CD4-positive, alpha-beta T cell (primary cell): ENCODE measurements at regions not wholly inside any gene's neighbourhood (a gene's known extent, or its start where the extent isn't known, plus 50 kb on each side); places are given as distances from the start of the nearest gene placed in this dataset.

Source experiments
- ATAC-seq: fragments of 200-7000 bp; cut with Tn5 transposase; one replicate; pipeline ENCODE4 v1.10.0; 2022; ENCODE audit warnings: mild to moderate bottlenecking; ENCODE audit not compliant: poor library complexity
- CTCF ChIA-PET: fragments of 350-600 bp; sonication (Branson Sonifier 250); formaldehyde crosslinking; loops from one replicate; lab custom pipeline; 2021; ENCODE audit warnings: antibody characterized with exemption, inconsistent platforms; lab: Charles Lee
- POLR2A ChIA-PET: fragments of 350-600 bp; sonication (Branson Sonifier 250); formaldehyde crosslinking; loops from one replicate; lab custom pipeline; 2021; ENCODE audit warnings: antibody characterized with exemption, inconsistent platforms; lab: Charles Lee
- DNase-seq, 14 experiments: peaks; one replicate each; pipeline ENCODE4 v3.0.0-alpha.2; 2013 to 2020; ENCODE audit warnings: mixed read lengths in 2 of 14
- H3K27ac ChIP-seq, 2 donors: one replicate each; pipeline versions ENCODE4 v1.5.1 to v1.7.0; 2013; ENCODE audit warnings: low read length in 2 of 2, low read depth in 1 of 2, mild to moderate bottlenecking in 1 of 2
- H3K27me3 ChIP-seq, 2 experiments: 1 replicate in 1 of 2; 2 replicates in 1 of 2; pipeline versions ENCODE4 v1.6.1 to v1.7.0; 2013; ENCODE audit warnings: low read length in 2 of 2, control low read depth in 1 of 2, mild to moderate bottlenecking in 1 of 2, moderate library complexity in 1 of 2; ENCODE audit not compliant: insufficient read depth in 2 of 2, control insufficient read depth in 1 of 2
- H3K36me3 ChIP-seq: one replicate; pipeline ENCODE4 v1.6.1; 2013; ENCODE audit warnings: low read length, control low read depth; ENCODE audit not compliant: insufficient read depth
- H3K4me1 ChIP-seq: one replicate; pipeline ENCODE4 v1.6.1; 2013; ENCODE audit warnings: low read length, control low read depth; ENCODE audit not compliant: insufficient read depth
- H3K4me3 ChIP-seq: one replicate; pipeline ENCODE4 v1.5.1; 2013; ENCODE audit warnings: mild to moderate bottlenecking, low read length, moderate library complexity
- H3K9me3 ChIP-seq, 2 experiments: 1 replicate in 1 of 2; 2 replicates in 1 of 2; pipeline versions ENCODE4 v1.6.1 to v1.7.0; 2013; ENCODE audit warnings: low read length in 2 of 2, mild to moderate bottlenecking in 2 of 2, control low read depth in 1 of 2, moderate library complexity in 1 of 2; ENCODE audit not compliant: control insufficient read depth in 1 of 2, insufficient read depth in 1 of 2
- H3K27ac Mint-ChIP-seq: one replicate; pipeline ENCODE4 v1.8.0; 2020; ENCODE audit warnings: mixed read lengths
- H3K27me3 Mint-ChIP-seq: one replicate; pipeline ENCODE4 v1.8.0; 2021; ENCODE audit warnings: mixed read lengths
- H3K36me3 Mint-ChIP-seq: one replicate; pipeline ENCODE4 v1.8.0; 2021; ENCODE audit warnings: low read depth, mixed read lengths
- H3K4me1 Mint-ChIP-seq: one replicate; pipeline ENCODE4 v1.8.0; 2021; ENCODE audit warnings: low read depth, mixed read lengths
- H3K4me3 Mint-ChIP-seq: one replicate; pipeline ENCODE4 v1.8.0; 2020; ENCODE audit warnings: mild to moderate bottlenecking, mixed read lengths
- H3K9me3 Mint-ChIP-seq: one replicate; pipeline ENCODE4 v1.8.0; 2020; ENCODE audit warnings: mixed read lengths
- CTCF ChIP-seq: fragments of 200-600 bp; IDR thresholded peaks from one replicate; pipeline ENCODE4 v1.8.0; 2022; ENCODE audit warnings: antibody characterized with exemption, mild to moderate bottlenecking
- intact Hi-C, 2 experiments: fragments of 100-400 bp; cut with DNase I in 1 of 2; cut with micrococcal nuclease in 1 of 2; formaldehyde crosslinking; loops; one replicate each; pipeline versions ENCODE4 v1.15.1 to v1.9.0; 2023 to 2025; cut with DNase I, micrococcal nuclease

DNA sequence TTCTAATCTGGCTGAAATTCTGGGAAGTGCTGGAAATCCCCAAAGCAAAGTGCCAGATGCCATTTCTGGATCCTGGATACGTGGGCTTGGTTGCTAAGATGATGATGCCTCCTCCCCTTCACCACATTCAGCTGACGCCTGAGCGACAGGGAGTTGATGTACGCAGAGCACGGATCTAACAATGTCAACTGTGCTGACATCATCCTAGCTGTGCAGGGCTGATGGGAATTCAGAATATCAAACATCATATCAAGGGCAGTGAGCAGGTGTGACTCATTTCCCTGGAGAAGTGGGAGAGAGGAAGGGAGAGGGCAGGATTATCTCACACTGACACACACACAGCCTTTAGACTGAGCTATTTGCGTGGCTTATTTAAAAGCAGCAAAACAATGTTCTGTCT is 92.6 kb upstream of the ZBTB20 start:
- no peaks in the 10 kb centered on the region for H3K36me3 ChIP-seq
- Mint-ChIP-seq H3K9me3 (peaks cover 2% of the 10 kb centered on the region), H3K36me3 (no peaks in the 10 kb centered on the region), H3K4me3 (no peak overlapping the region), H3K27me3 (peaks cover 5% of the 10 kb centered on the region), H3K27ac (no peak overlapping the region), H3K4me1 (no peaks in the 10 kb centered on the region)
- no peak for DNase-seq
- no peak overlapping the region for H3K4me3 ChIP-seq
- no peaks in the 10 kb centered on the region for H3K9me3 ChIP-seq
- no peak for ATAC-seq
- no peak for TF ChIP-seq CTCF
- no peaks in the 10 kb centered on the region for H3K27me3 ChIP-seq
- H3K27ac ChIP-seq: no peak overlapping the region
- intact Hi-C loops: no loop called here
- ChIA-PET CTCF (no interaction called here), POLR2A (no interaction called here)
- H3K4me1 ChIP-seq: no peaks in the 10 kb centered on the region

GRCh38 chr3:115244350-115244749 is 97.3 kb upstream of the ZBTB20 start:
- Histone ChIP-seq H3K9me3 (no peaks in the 10 kb centered on the region), H3K4me3 (no peak overlapping the region), H3K27ac (no peak overlapping the region), H3K4me1 (no peaks in the 10 kb centered on the region), H3K36me3 (no peaks in the 10 kb centered on the region), H3K27me3 (no peaks in the 10 kb centered on the region)
- intact Hi-C loops: no loop called here
- Mint-ChIP-seq H3K27me3 (peaks cover 5% of the 10 kb centered on the region), H3K4me3 (no peak overlapping the region), H3K4me1 (no peaks in the 10 kb centered on the region), H3K36me3 (no peaks in the 10 kb centered on the region), H3K27ac (no peak overlapping the region), H3K9me3 (peaks cover 2% of the 10 kb centered on the region)
- no peak for TF ChIP-seq CTCF
- no peak for ATAC-seq
- no peak for DNase-seq
- CTCF ChIA-PET: no interaction called here
- POLR2A ChIA-PET: no interaction called here

DNA sequence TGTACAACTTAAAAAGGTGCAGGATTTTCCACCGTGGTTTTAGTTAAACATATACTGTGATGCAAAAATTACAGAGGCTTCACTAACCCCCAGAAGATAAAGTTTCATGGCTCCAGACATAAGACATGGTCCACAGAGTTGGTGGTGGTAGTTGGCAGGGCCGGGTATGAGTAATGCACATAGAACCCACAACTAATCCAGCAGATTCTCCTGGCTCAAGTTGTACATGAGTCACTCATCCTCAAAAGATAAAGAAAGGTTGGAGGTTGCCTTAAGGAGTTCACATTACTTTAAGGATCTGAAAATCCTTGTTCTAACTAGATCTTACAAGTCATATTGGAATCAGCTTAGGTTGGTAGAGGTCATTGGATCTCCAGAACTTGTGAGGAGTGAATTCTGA is 98.3 kb upstream of the ZBTB20 start:
- Mint-ChIP-seq H3K4me3 (no peak overlapping the region), H3K9me3 (peaks cover 2% of the 10 kb centered on the region), H3K27ac (no peak overlapping the region), H3K4me1 (no peaks in the 10 kb centered on the region), H3K36me3 (no peaks in the 10 kb centered on the region), H3K27me3 (peaks cover 4% of the 10 kb centered on the region)
- no peak for TF ChIP-seq CTCF
- Histone ChIP-seq H3K4me1 (no peaks in the 10 kb centered on the region), H3K9me3 (no peaks in the 10 kb centered on the region), H3K27me3 (no peaks in the 10 kb centered on the region), H3K4me3 (no peak overlapping the region), H3K36me3 (no peaks in the 10 kb centered on the region), H3K27ac (no peak overlapping the region)
- POLR2A ChIA-PET: no interaction called here
- no peak for ATAC-seq
- CTCF ChIA-PET: no interaction called here
- DNase-seq: no peak
- intact Hi-C loops: no loop called here
